Activated CD8-positive, alpha-beta memory T cell treated with anti-CD3 and anti-CD28 coated beads for 48 hours (primary cell): ENCODE measurements at regions not wholly inside any gene's neighbourhood (a gene's known extent, or its start where the extent isn't known, plus 50 kb on each side); places are given as distances from the start of the nearest gene placed in this dataset.
"Not testable (repeated sequence)": the region's sequence is repeated elsewhere in the genome, so short reads cannot be mapped to it uniquely, and the experiment has no call there.

Source experiments
- DNase-seq, 3 experiments: peaks; one replicate each; pipeline ENCODE4 v3.0.0-alpha.2; 2020; ENCODE audit warnings: low read depth in 2 of 3, low spot score in 2 of 3

GRCh38 chr5:143635146-143635752, 176.7 kb upstream of the HMHB1 start:
- no peak for DNase-seq

GRCh38 chr5:143634689-143635088, 177.3 kb upstream of the HMHB1 start:
- no peak for DNase-seq

- DNase-seq = no peak
These were observed 181.9 kb upstream of the HMHB1 start for GRCh38 chr5:143629871-143630659.

GRCh38 chr5:143625048-143625447, 186.9 kb upstream of the HMHB1 start:
- not testable (repeated sequence) for DNase-seq

- no peak for DNase-seq
These were observed 187.5 kb upstream of the HMHB1 start for GRCh38 chr5:143624465-143624864.

GRCh38 chr5:143619040-143619439, 192.9 kb upstream of the HMHB1 start:
- DNase-seq = no peak

- no peak for DNase-seq
These were observed 193.8 kb upstream of the HMHB1 start for GRCh38 chr5:143618141-143618540.

- DNase-seq = no peak
These were observed 197.1 kb upstream of the HMHB1 start for GRCh38 chr5:143614831-143615230.

- DNase-seq = no peak
These were observed 198.6 kb upstream of the HMHB1 start for GRCh38 chr5:143613329-143613728.

GRCh38 chr5:143610946-143611345, 201.0 kb upstream of the HMHB1 start:
- DNase-seq = no peak

GRCh38 chr5:143606043-143606752, 202.7 kb upstream of the NR3C1 start:
- DNase-seq = no peak

GRCh38 chr5:143605403-143606005, 202.0 kb upstream of the NR3C1 start:
- DNase-seq = no peak

- no peak for DNase-seq
These were observed 198.4 kb upstream of the NR3C1 start for GRCh38 chr5:143601917-143602333.

- DNase-seq = no peak
These were observed 197.9 kb upstream of the NR3C1 start for GRCh38 chr5:143601357-143601756.

- DNase-seq = no peak
These were observed 197.1 kb upstream of the NR3C1 start for GRCh38 chr5:143600396-143601075.

- no peak for DNase-seq
These were observed 196.0 kb upstream of the NR3C1 start for GRCh38 chr5:143599474-143599873.

GRCh38 chr5:143596824-143597223, 193.3 kb upstream of the NR3C1 start:
- no peak for DNase-seq

- DNase-seq = no peak
These were observed 191.7 kb upstream of the NR3C1 start for GRCh38 chr5:143594902-143595818.

- no peak for DNase-seq
These were observed 190.2 kb upstream of the NR3C1 start for GRCh38 chr5:143593723-143594122.

GRCh38 chr5:143592648-143593047, 189.2 kb upstream of the NR3C1 start:
- no peak for DNase-seq
